HepG2 (cell line): ENCODE measurements at regions not wholly inside any gene's neighbourhood (a gene's known extent, or its start where the extent isn't known, plus 50 kb on each side); places are given as distances from the start of the nearest gene placed in this dataset.

Source experiments
- ATAC-seq: fragments of 200-7000 bp; cut with Tn5 transposase; 3 replicates; pipeline ENCODE4 v1.9.1; 2020; ENCODE audit warnings: mild to moderate bottlenecking, moderate library complexity
- BruUV-seq: library from RNA; stranded (reverse); fragments of 400-500 nt; replicated peaks from 2 replicates; lab custom pipeline; 2021; lab: Mats Ljungman, UMichigan
- CTCF ChIA-PET: fragments of 300-600 bp; formaldehyde crosslinking; extraction: SDS; loops from one replicate; lab custom pipeline; 2021; ENCODE audit warnings: low total read pairs, inconsistent platforms, low intra/inter-chr PET ratio; lab: Yijun Ruan, JAX
- POLR2A ChIA-PET: fragments of 350-600 bp; sonication (Branson Sonifier 250); formaldehyde crosslinking; loops from one replicate; lab custom pipeline; 2020; ENCODE audit warnings: antibody characterized with exemption, inconsistent platforms; lab: Yijun Ruan, JAX
- DNase-seq: peaks from one replicate; pipeline ENCODE4 v3.0.0-alpha.2; 2015; ENCODE audit warnings: low spot score
- FAIRE-seq: peaks from 3 replicates; lab custom pipeline; 2011; peaks lifted over from hg19 to GRCh38; lab: Jason Lieb, UNC
- H2AFZ ChIP-seq: one replicate; pipeline ENCODE4 v1.6.1; 2011; ENCODE audit warnings: low read length, inconsistent platforms
- H3K27ac ChIP-seq: fragments of 300-600 bp; 3 replicates; pipeline ENCODE4 v1.8.0; 2011; ENCODE audit warnings: mixed run types, mild to moderate bottlenecking, mixed read lengths, low read length, inconsistent platforms; ENCODE audit not compliant: insufficient read depth; ENCODE audit errors: extremely low read length
- H3K27me3 ChIP-seq, 2 experiments: fragments of 200-600 bp in 1 of 2; 2 replicates in 1 of 2; 3 replicates in 1 of 2; pipeline versions ENCODE4 v1.6.0 to v1.8.0; 2011; ENCODE audit warnings: low read length in 2 of 2, mild to moderate bottlenecking in 2 of 2, moderate library complexity in 2 of 2, inconsistent platforms in 1 of 2; ENCODE audit not compliant: insufficient read depth in 2 of 2, control insufficient read depth in 1 of 2
- H3K36me3 ChIP-seq, 2 experiments: fragments of 200-600 bp in 1 of 2; replicated peaks in 1 of 2; 2 replicates in 1 of 2; 3 replicates in 1 of 2; pipeline versions ENCODE4 v1.5.1 to v1.8.0; 2011; ENCODE audit warnings: low read length in 2 of 2, inconsistent platforms in 1 of 2; ENCODE audit not compliant: insufficient read depth in 2 of 2, control insufficient read depth in 1 of 2
- H3K4me1 ChIP-seq: 2 replicates; pipeline ENCODE4 v1.5.1; 2012; ENCODE audit warnings: low read length, inconsistent platforms; ENCODE audit not compliant: insufficient read depth
- H3K4me2 ChIP-seq: 2 replicates; pipeline ENCODE4 v1.6.0; 2011; ENCODE audit warnings: low read depth, low read length, inconsistent platforms
- H3K4me3 ChIP-seq, 3 experiments: fragments of 200-600 bp in 1 of 3; sonication (generic), shearing (Covaris generic) in 1 of 3; replicated peaks in 1 of 3; 2 replicates each; pipeline ENCODE4 v1.5.1; 2011 to 2016; ENCODE audit warnings: low read length in 3 of 3, inconsistent platforms in 2 of 3, low read depth in 2 of 3, mild to moderate bottlenecking in 2 of 3, control low read depth in 1 of 3, mixed read lengths in 1 of 3; ENCODE audit not compliant: insufficient read depth in 1 of 3
- H3K79me2 ChIP-seq: one replicate; pipeline ENCODE4 v1.6.1; 2011; ENCODE audit warnings: low read length, inconsistent platforms; ENCODE audit not compliant: insufficient read depth
- H3K9ac ChIP-seq: 2 replicates; pipeline ENCODE4 v1.6.0; 2011; ENCODE audit warnings: mild to moderate bottlenecking, low read depth, low read length, inconsistent platforms; ENCODE audit not compliant: insufficient read depth
- H3K9me3 ChIP-seq: 2 replicates; pipeline ENCODE4 v1.5.1; 2012; ENCODE audit warnings: mild to moderate bottlenecking, low read length
- H4K20me1 ChIP-seq: 2 replicates; pipeline ENCODE4 v1.6.0; 2011; ENCODE audit warnings: inconsistent platforms, mild to moderate bottlenecking, low read length, moderate library complexity; ENCODE audit not compliant: insufficient read depth
- ARNT2 ChIP-seq: sonication (generic); formaldehyde crosslinking; IDR thresholded peaks from 2 replicates; pipeline ENCODE4 v1.8.0; 2022; ENCODE audit warnings: mild to moderate bottlenecking, low read depth, missing genetic modification reagents, moderate library complexity
- ATF7-NPFF ChIP-seq: sonication (generic); formaldehyde crosslinking; IDR thresholded peaks from 2 replicates; pipeline ENCODE4 v1.8.1; 2023; ENCODE audit warnings: mild to moderate bottlenecking, low read depth, missing genetic modification reagents, moderate library complexity
- CBX1 ChIP-seq: IDR thresholded peaks from one replicate; pipeline ENCODE4 v1.6.1; 2016; ENCODE audit warnings: antibody characterized with exemption, low read depth
- IRF2 ChIP-seq: IDR thresholded peaks from 2 replicates; pipeline ENCODE4 v1.6.1; 2018; ENCODE audit warnings: missing genetic modification reagents, missing compliant biosample characterization
- KDM1A ChIP-seq: IDR thresholded peaks from 2 replicates; pipeline ENCODE4 v1.6.1; 2016; ENCODE audit warnings: missing compliant biosample characterization
- KLF6 ChIP-seq: IDR thresholded peaks from 2 replicates; pipeline ENCODE4 v1.8.0; 2016; ENCODE audit warnings: missing biosample characterization, missing genetic modification reagents
- NR2F2 ChIP-seq: IDR thresholded peaks from 2 replicates; pipeline ENCODE4 v1.6.1; 2012; ENCODE audit warnings: low read depth, inconsistent platforms, borderline replicate concordance
- SNAPC2 ChIP-seq: sonication (generic); formaldehyde crosslinking; IDR thresholded peaks from 2 replicates; pipeline ENCODE4 v1.8.1; 2022; ENCODE audit warnings: mild to moderate bottlenecking, missing genetic modification reagents
- ZC3H4 ChIP-seq: sonication (generic); formaldehyde crosslinking; IDR thresholded peaks from 2 replicates; pipeline ENCODE4 v1.4.0; 2020; ENCODE audit warnings: missing genetic modification reagents, borderline replicate concordance
- ZNF142 ChIP-seq: sonication (generic); formaldehyde crosslinking; IDR thresholded peaks from 2 replicates; pipeline ENCODE4 v1.4.0; 2020; ENCODE audit warnings: missing genetic modification reagents
- ZNF276 ChIP-seq: sonication (generic); formaldehyde crosslinking; IDR thresholded peaks from 2 replicates; pipeline ENCODE4 v1.4.0; 2020; ENCODE audit warnings: mild to moderate bottlenecking, low read depth, missing genetic modification reagents
- ZNF329 ChIP-seq: sonication (generic); formaldehyde crosslinking; IDR thresholded peaks from 2 replicates; pipeline ENCODE4 v1.9.0; 2021; ENCODE audit warnings: low read depth, mild to moderate bottlenecking, missing genetic modification reagents
- ZNF367 ChIP-seq: sonication (generic); formaldehyde crosslinking; IDR thresholded peaks from 2 replicates; pipeline ENCODE4 v1.4.0; 2020; ENCODE audit warnings: missing genetic modification reagents, borderline replicate concordance
- ZNF792 ChIP-seq: IDR thresholded peaks from 2 replicates; pipeline ENCODE4 v1.6.1; 2016
- WGBS: methylation state at CpG from one replicate; pipeline ENCODE4 v1.1.6; 2017; ENCODE audit warnings: low lambda C conversion rate; 5-methylcytosine and 5-hydroxymethylcytosine counted together
- in situ Hi-C: cut with HindIII; loops from 2 replicates; pipeline ENCODE4 v1.10.0; 2017; ENCODE audit warnings: low pct_unique_long_range_greater_than_20kb; ENCODE audit not compliant: extremely low pct_ligation_motif_present
- intact Hi-C: fragments of 100-400 bp; cut with micrococcal nuclease; formaldehyde crosslinking; loops from one replicate; pipeline ENCODE4 v1.10.0; 2022; ENCODE audit not compliant: unreplicated experiment
- TF ChIP-seq, protein P1 (sequence below): sonication (generic); formaldehyde crosslinking; IDR thresholded peaks from 2 replicates; pipeline ENCODE4 v1.9.0; 2022; ENCODE audit warnings: missing genetic modification reagents, mild to moderate bottlenecking, borderline replicate concordance

GRCh38 chr2:109718139-109718538 is 76.0 kb upstream of the RGPD5 start (continued):
- no peak for TF ChIP-seq ATF7-NPFF
- TF ChIP-seq SNAPC2: no peak
- no peak for TF ChIP-seq NR2F2
- TF ChIP-seq ZNF329: no peak
- no peak for TF ChIP-seq ZNF367 (CRISPR knock-in tag)

DNA sequence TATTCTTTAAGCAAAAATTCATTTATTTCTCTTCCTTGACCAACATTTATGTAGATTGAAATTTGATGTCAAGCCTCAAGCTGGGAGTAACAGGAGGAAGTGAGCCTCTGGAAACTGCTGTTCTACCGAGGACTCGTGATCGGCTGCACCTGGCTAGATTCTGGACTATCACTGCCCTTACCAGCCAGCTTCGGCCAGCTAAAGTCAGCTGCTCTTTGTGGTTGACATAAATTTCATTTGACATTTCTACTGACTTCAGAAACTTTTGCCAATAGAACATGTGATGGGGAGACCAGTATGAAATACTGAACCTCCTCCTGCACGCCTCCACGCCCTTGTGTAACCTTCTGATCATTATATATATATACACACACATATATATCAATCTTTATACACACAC is 74.2 kb upstream of the RGPD5 start:
- Histone ChIP-seq H3K9ac (no peak overlapping the region), H3K36me3 (no peaks in the 10 kb centered on the region), H3K9me3 (no peaks in the 10 kb centered on the region), H3K27ac (no peak overlapping the region), H2AFZ (no peak overlapping the region), H3K4me1 (peaks cover 21% of the 10 kb centered on the region), H3K27me3 (peaks cover 4 to 25% of the 10 kb centered on the region in 2 experiments), H4K20me1 (no peaks in the 10 kb centered on the region), H3K4me2 (no peak overlapping the region), H3K4me3 (no peak overlapping the region), H3K79me2 (no peaks in the 10 kb centered on the region)
- 69% methylated on average over 6 of the region's 6 CpGs for WGBS
- BruUV-seq: no TSS peak
- ATAC-seq (no peak), DNase-seq (no peak), FAIRE-seq (no peak)
- POLR2A ChIA-PET: no interaction called here
- CTCF ChIA-PET: no interaction called here
- intact Hi-C loops: no loop called here
- in situ Hi-C loops: loop anchor here (5.0 kb wide), 1 partner anchor 188 kb away; no protein-coding TSS in a partner anchor
- TF ChIP-seq KLF6 (CRISPR knock-in tag) (no peak), CBX1 (no peak), ZNF792 (CRISPR knock-in tag) (no peak), ARNT2 (CRISPR knock-in tag) (no peak), KDM1A (CRISPR knock-in tag) (no peak), IRF2 (CRISPR knock-in tag) (no peak), ZC3H4 (no peak), ZNF276 (CRISPR knock-in tag) (no peak), ZNF142 (CRISPR knock-in tag) (no peak)
- TF ChIP-seq, protein P1, sequence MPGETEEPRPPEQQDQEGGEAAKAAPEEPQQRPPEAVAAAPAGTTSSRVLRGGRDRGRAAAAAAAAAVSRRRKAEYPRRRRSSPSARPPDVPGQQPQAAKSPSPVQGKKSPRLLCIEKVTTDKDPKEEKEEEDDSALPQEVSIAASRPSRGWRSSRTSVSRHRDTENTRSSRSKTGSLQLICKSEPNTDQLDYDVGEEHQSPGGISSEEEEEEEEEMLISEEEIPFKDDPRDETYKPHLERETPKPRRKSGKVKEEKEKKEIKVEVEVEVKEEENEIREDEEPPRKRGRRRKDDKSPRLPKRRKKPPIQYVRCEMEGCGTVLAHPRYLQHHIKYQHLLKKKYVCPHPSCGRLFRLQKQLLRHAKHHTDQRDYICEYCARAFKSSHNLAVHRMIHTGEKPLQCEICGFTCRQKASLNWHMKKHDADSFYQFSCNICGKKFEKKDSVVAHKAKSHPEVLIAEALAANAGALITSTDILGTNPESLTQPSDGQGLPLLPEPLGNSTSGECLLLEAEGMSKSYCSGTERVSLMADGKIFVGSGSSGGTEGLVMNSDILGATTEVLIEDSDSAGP (CRISPR knock-in tag): no peak
